HG02588 (cell line): ENCODE measurements at regions not wholly inside any gene's neighbourhood (a gene's known extent, or its start where the extent isn't known, plus 50 kb on each side); places are given as distances from the start of the nearest gene placed in this dataset.
"Not testable (repeated sequence)": the region's sequence is repeated elsewhere in the genome, so short reads cannot be mapped to it uniquely, and the experiment has no call there.

Experiments used
- ATAC-seq: cut with Tn5 transposase; IDR thresholded peaks from one replicate; pipeline ENCODE4 v1.9.1; 2021; ENCODE audit warnings: mild to moderate bottlenecking, moderate library complexity; ENCODE audit not compliant: unreplicated experiment

GRCh38 chr5:152456815-152457443 is 51.9 kb upstream of the NMUR2 start:
- no peak for ATAC-seq

GRCh38 chr5:152462021-152462721 is 57.1 kb upstream of the NMUR2 start:
- peak; percentile 51 for ATAC-seq

- no peak for ATAC-seq
These were observed 59.0 kb upstream of the NMUR2 start for GRCh38 chr5:152464048-152464447.

- ATAC-seq, result no peak
These were observed 60.1 kb upstream of the NMUR2 start for GRCh38 chr5:152465140-152465539.

GRCh38 chr5:152466085-152466745 is 61.1 kb upstream of the NMUR2 start:
- ATAC-seq, result no peak

GRCh38 chr5:152470167-152470566 is 65.1 kb upstream of the NMUR2 start:
- no peak for ATAC-seq

GRCh38 chr5:152472083-152472482 is 67.0 kb upstream of the NMUR2 start:
- no peak for ATAC-seq

GRCh38 chr5:152474961-152475360 is 69.9 kb upstream of the NMUR2 start:
- no peak for ATAC-seq

GRCh38 chr5:152477536-152477935 is 72.5 kb upstream of the NMUR2 start:
- no peak for ATAC-seq

- ATAC-seq, result not testable (repeated sequence)
These were observed 74.8 kb upstream of the NMUR2 start for GRCh38 chr5:152479866-152480265.

GRCh38 chr5:152480677-152481076 is 75.6 kb upstream of the NMUR2 start:
- ATAC-seq, result peak; percentile 99

- no peak for ATAC-seq
These were observed 82.1 kb upstream of the NMUR2 start for GRCh38 chr5:152487130-152487529.

- no peak for ATAC-seq
These were observed 83.8 kb upstream of the NMUR2 start for GRCh38 chr5:152488869-152489268.

- no peak for ATAC-seq
These were observed 94.9 kb upstream of the NMUR2 start for GRCh38 chr5:152499814-152500535.

GRCh38 chr5:152501294-152501693 is 96.2 kb upstream of the NMUR2 start:
- ATAC-seq, result no peak

- no peak for ATAC-seq
These were observed 98.1 kb upstream of the NMUR2 start for GRCh38 chr5:152503206-152503605.

- peak; percentile 78 for ATAC-seq
These were observed 100.5 kb upstream of the NMUR2 start for GRCh38 chr5:152505442-152506042.

GRCh38 chr5:152511120-152511519 is 106.0 kb upstream of the NMUR2 start:
- ATAC-seq, result no peak

GRCh38 chr5:152511531-152512132 is 106.6 kb upstream of the NMUR2 start:
- ATAC-seq, result no peak

GRCh38 chr5:152514827-152515397 is 109.8 kb upstream of the NMUR2 start:
- no peak for ATAC-seq
